B cell (primary cell): ENCODE measurements at regions not wholly inside any gene's neighbourhood (a gene's known extent, or its start where the extent isn't known, plus 50 kb on each side); places are given as distances from the start of the nearest gene placed in this dataset. TPM values are rescaled to one million over a fixed set of nuclear protein-coding genes. Genes with fewer than 3 reads are reported as not detected.

Source experiments
- ATAC-seq: fragments of 200-7000 bp; cut with Tn5 transposase; one replicate; pipeline ENCODE4 v1.10.0; 2021; ENCODE audit warnings: low read depth, mild to moderate bottlenecking, moderate number of reproducible peaks, moderate library complexity
- CTCF ChIA-PET: fragments of 350-600 bp; sonication (Branson Sonifier 250); formaldehyde crosslinking; loops from one replicate; lab custom pipeline; 2021; ENCODE audit warnings: antibody characterized with exemption, inconsistent platforms; lab: Charles Lee
- POLR2A ChIA-PET: fragments of 350-600 bp; sonication (Branson Sonifier 250); formaldehyde crosslinking; loops from one replicate; lab custom pipeline; 2021; ENCODE audit warnings: antibody characterized with exemption; lab: Charles Lee
- DNase-seq: peaks from one replicate; pipeline ENCODE4 v3.0.0; 2013
- H2AFZ ChIP-seq: 2 replicates; pipeline ENCODE4 v1.6.1; 2012; ENCODE audit warnings: mild to moderate bottlenecking, low read depth, low read length; ENCODE audit not compliant: insufficient read depth, poor library complexity, severe bottlenecking
- H3K27ac ChIP-seq, 2 donors: 1 replicate in 1 of 2; 2 replicates in 1 of 2; pipeline ENCODE4 v1.5.1; 2012 to 2013; ENCODE audit warnings: low read length in 2 of 2, mild to moderate bottlenecking in 2 of 2, moderate library complexity in 1 of 2
- H3K27me3 ChIP-seq, 4 experiments: fragments of 200-600 bp in 1 of 4; sonication (generic) in 1 of 4; replicated peaks in 1 of 4; 1 replicate in 2 of 4; 2 replicates in 2 of 4; pipeline versions ENCODE4 v1.6.1 to v1.7.0; 2013 to 2016; ENCODE audit warnings: low read length in 3 of 4, mild to moderate bottlenecking in 2 of 4, mixed read lengths in 1 of 4, moderate library complexity in 1 of 4; ENCODE audit not compliant: insufficient read depth in 4 of 4, control insufficient read depth in 3 of 4; ENCODE audit errors: control extremely low read depth in 1 of 4
- H3K36me3 ChIP-seq, 2 experiments: replicated peaks in 1 of 2; 1 replicate in 1 of 2; 2 replicates in 1 of 2; pipeline versions ENCODE4 v1.6.1 to v1.7.1; 2013; ENCODE audit warnings: low read length in 1 of 2; ENCODE audit not compliant: insufficient read depth in 2 of 2, control insufficient read depth in 1 of 2; ENCODE audit errors: control extremely low read depth in 1 of 2, extremely low read depth in 1 of 2
- H3K4me1 ChIP-seq, 2 donors: fragments of 200-600 bp in 1 of 2; sonication (generic) in 1 of 2; 1 replicate in 1 of 2; 2 replicates in 1 of 2; pipeline versions ENCODE4 v1.5.1 to v1.6.1; 2013 to 2017; ENCODE audit warnings: low read length in 2 of 2; ENCODE audit not compliant: control insufficient read depth in 2 of 2, insufficient read depth in 2 of 2
- H3K4me2 ChIP-seq: replicated peaks from 2 replicates; pipeline ENCODE3; 2012; ENCODE audit warnings: mild to moderate bottlenecking, low read depth, low read length; ENCODE audit not compliant: poor library complexity, severe bottlenecking
- H3K4me3 ChIP-seq, 5 experiments: fragments of 200-600 bp in 1 of 5; sonication (generic) in 1 of 5; 1 replicate in 3 of 5; 2 replicates in 2 of 5; pipeline versions ENCODE4 v1.5.1 to v1.7.0; 2011 to 2016; ENCODE audit warnings: low read length in 4 of 5, mild to moderate bottlenecking in 4 of 5, low read depth in 2 of 5, control low read depth in 1 of 5, moderate library complexity in 1 of 5; ENCODE audit not compliant: insufficient read depth in 1 of 5; ENCODE audit errors: control extremely low read depth in 1 of 5, extremely low read depth in 1 of 5
- H3K79me2 ChIP-seq: fragments of 200-600 bp; sonication (generic); one replicate; pipeline ENCODE4 v1.6.0; 2016; ENCODE audit warnings: low read length; ENCODE audit not compliant: control insufficient read depth, insufficient read depth
- H3K9ac ChIP-seq: fragments of 200-600 bp; sonication (generic); 2 replicates; pipeline ENCODE4 v1.6.1; 2017; ENCODE audit warnings: mild to moderate bottlenecking, low read length, moderate library complexity
- H3K9me3 ChIP-seq, 3 donors: one replicate each; pipeline versions ENCODE4 v1.6.1 to v1.7.1; 2013; ENCODE audit warnings: low read length in 2 of 3; ENCODE audit not compliant: control insufficient read depth in 2 of 3, insufficient read depth in 1 of 3; ENCODE audit errors: control extremely low read depth in 1 of 3
- H4K20me1 ChIP-seq: 2 replicates; pipeline ENCODE4 v1.6.0; 2012; ENCODE audit warnings: mild to moderate bottlenecking, low read length; ENCODE audit not compliant: insufficient read depth, control insufficient read depth, poor library complexity, severe bottlenecking
- H3K27ac Mint-ChIP-seq: one replicate; pipeline ENCODE4 v1.8.0; 2021; ENCODE audit warnings: mixed read lengths
- H3K27me3 Mint-ChIP-seq: one replicate; pipeline ENCODE4 v1.8.0; 2021; ENCODE audit warnings: mixed read lengths
- H3K4me1 Mint-ChIP-seq: one replicate; pipeline ENCODE4 v1.8.0; 2021; ENCODE audit warnings: mixed read lengths
- H3K4me3 Mint-ChIP-seq: one replicate; pipeline ENCODE4 v1.8.0; 2021; ENCODE audit warnings: mixed read lengths
- H3K9me3 Mint-ChIP-seq: one replicate; pipeline ENCODE4 v1.8.0; 2022; ENCODE audit warnings: mixed read lengths; ENCODE audit not compliant: insufficient read depth
- EZH2 ChIP-seq: IDR thresholded peaks from 2 replicates; pipeline ENCODE4 v1.6.1; 2012; ENCODE audit warnings: borderline replicate concordance, low read depth, mild to moderate bottlenecking, moderate library complexity, low read length; ENCODE audit not compliant: insufficient read depth, poor library complexity, severe bottlenecking
- WGBS: methylation state at CpG from one replicate; pipeline ENCODE4 v1.1.5; 2013; ENCODE audit warnings: missing lambda C conversion rate; ENCODE audit not compliant: insufficient coverage; 5-methylcytosine and 5-hydroxymethylcytosine counted together
- intact Hi-C: fragments of 100-400 bp; cut with micrococcal nuclease; formaldehyde crosslinking; loops from one replicate; pipeline ENCODE4 v1.10.0; 2022
- small RNA-seq: library from RNA; depleted of rRNA; stranded (forward); fragments of <200 nt; gene quantifications from one replicate; pipeline ENCODE3, GENCODE V24; 2012; ENCODE audit warnings: low replicate concordance, low read depth; ENCODE audit not compliant: insufficient read length
- TF ChIP-seq, protein P1 (sequence below): fragments of 200-600 bp; IDR thresholded peaks from one replicate; pipeline ENCODE4 v1.8.0; 2022; ENCODE audit warnings: antibody characterized with exemption, mild to moderate bottlenecking

GRCh38 chr21:32974653-32975052, 51.1 kb upstream of the OLIG2 start:
- H3K9ac ChIP-seq = no peak overlapping the region
- no peak overlapping the region for H3K27ac ChIP-seq
- ChIA-PET POLR2A (no interaction called here), CTCF (no interaction called here)
- no peaks in the 10 kb centered on the region for H3K9me3 ChIP-seq
- Mint-ChIP-seq H3K9me3 (no peaks in the 10 kb centered on the region), H3K4me3 (no peak overlapping the region), H3K4me1 (no peaks in the 10 kb centered on the region), H3K27ac (no peak overlapping the region), H3K27me3 (peaks cover 33% of the 10 kb centered on the region)
- no peak for ATAC-seq
- H4K20me1 ChIP-seq = no peaks in the 10 kb centered on the region
- intact Hi-C loops = no loop called here
- peaks cover 0 to 23% (median 0%) of the 10 kb centered on the region in 4 experiments for H3K27me3 ChIP-seq
- no peak for DNase-seq
- H3K4me2 ChIP-seq = no peak overlapping the region
- H2AFZ ChIP-seq = no peak overlapping the region
- H3K79me2 ChIP-seq = no peaks in the 10 kb centered on the region
- 92% methylated on average over 2 of the region's 2 CpGs for WGBS
- H3K4me1 ChIP-seq = no peaks in the 10 kb centered on the region
- no peak for TF ChIP-seq EZH2
- TF ChIP-seq, protein P1, sequence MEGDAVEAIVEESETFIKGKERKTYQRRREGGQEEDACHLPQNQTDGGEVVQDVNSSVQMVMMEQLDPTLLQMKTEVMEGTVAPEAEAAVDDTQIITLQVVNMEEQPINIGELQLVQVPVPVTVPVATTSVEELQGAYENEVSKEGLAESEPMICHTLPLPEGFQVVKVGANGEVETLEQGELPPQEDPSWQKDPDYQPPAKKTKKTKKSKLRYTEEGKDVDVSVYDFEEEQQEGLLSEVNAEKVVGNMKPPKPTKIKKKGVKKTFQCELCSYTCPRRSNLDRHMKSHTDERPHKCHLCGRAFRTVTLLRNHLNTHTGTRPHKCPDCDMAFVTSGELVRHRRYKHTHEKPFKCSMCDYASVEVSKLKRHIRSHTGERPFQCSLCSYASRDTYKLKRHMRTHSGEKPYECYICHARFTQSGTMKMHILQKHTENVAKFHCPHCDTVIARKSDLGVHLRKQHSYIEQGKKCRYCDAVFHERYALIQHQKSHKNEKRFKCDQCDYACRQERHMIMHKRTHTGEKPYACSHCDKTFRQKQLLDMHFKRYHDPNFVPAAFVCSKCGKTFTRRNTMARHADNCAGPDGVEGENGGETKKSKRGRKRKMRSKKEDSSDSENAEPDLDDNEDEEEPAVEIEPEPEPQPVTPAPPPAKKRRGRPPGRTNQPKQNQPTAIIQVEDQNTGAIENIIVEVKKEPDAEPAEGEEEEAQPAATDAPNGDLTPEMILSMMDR = no peak
- H3K36me3 ChIP-seq = no peaks in the 10 kb centered on the region
- no peak overlapping the region for H3K4me3 ChIP-seq

DNA sequence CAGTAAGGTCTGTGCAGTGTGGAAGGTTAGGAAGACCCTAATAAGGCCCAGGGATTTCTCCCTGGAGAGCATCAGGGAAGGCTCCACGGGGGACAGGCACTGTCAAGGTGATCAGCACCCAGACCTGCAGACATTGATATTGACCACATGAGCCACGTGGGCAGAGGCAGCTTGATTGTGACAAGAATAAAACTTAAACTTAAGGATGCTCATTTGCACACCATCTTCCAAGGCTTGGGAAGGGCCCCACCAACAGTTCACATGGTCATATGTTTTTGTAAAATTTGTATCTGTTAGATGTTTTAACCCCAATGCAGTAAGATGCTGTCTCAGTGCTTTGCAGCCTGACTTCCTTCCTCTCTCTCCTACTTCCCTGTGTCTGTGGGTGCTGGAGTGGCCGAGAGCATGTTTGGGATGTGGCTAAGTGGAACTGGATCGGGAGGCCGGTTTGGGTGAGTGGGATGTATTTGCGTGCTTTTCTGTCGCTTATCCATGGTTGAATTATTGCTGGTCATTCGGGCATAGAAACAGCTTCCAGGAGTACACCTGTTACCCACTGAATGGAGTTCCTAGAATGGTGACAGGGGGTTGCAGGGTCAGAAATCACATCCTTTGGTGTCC, 49.8 kb upstream of the OLIG2 start:
- H3K79me2 ChIP-seq = no peaks in the 10 kb centered on the region
- ChIA-PET CTCF (no interaction called here), POLR2A (no interaction called here)
- Mint-ChIP-seq H3K4me3 (no peak overlapping the region), H3K4me1 (no peaks in the 10 kb centered on the region), H3K27me3 (peaks cover 35% of the 10 kb centered on the region), H3K27ac (no peak overlapping the region), H3K9me3 (no peaks in the 10 kb centered on the region)
- no peak for TF ChIP-seq EZH2
- TF ChIP-seq, protein P1 = no peak
- ATAC-seq = no peak
- intact Hi-C loops = no loop called here
- H3K4me1 ChIP-seq = no peaks in the 10 kb centered on the region
- H3K36me3 ChIP-seq = no peaks in the 10 kb centered on the region
- DNase-seq = no peak
- no peak overlapping the region for H3K4me2 ChIP-seq
- H3K27me3 ChIP-seq = peaks cover 0 to 23% (median 0%) of the 10 kb centered on the region in 4 experiments
- no peak overlapping the region for H3K9ac ChIP-seq
- no peak overlapping the region for H2AFZ ChIP-seq
- H3K27ac ChIP-seq = no peak overlapping the region
- H3K4me3 ChIP-seq = no peak overlapping the region
- H3K9me3 ChIP-seq = no peaks in the 10 kb centered on the region
- WGBS = 89% methylated on average over 6 of the region's 8 CpGs
- no peaks in the 10 kb centered on the region for H4K20me1 ChIP-seq

Small RNAs in the stretch of these regions (small RNA-seq; reads per million reads assigned to genes)
- not detected for gene RF00156
